ENCODE measurements at regions not wholly inside any gene's neighbourhood (a gene's known extent, or its start where the extent isn't known, plus 50 kb on each side); places are given as distances from the start of the nearest gene placed in this dataset.

DNA sequence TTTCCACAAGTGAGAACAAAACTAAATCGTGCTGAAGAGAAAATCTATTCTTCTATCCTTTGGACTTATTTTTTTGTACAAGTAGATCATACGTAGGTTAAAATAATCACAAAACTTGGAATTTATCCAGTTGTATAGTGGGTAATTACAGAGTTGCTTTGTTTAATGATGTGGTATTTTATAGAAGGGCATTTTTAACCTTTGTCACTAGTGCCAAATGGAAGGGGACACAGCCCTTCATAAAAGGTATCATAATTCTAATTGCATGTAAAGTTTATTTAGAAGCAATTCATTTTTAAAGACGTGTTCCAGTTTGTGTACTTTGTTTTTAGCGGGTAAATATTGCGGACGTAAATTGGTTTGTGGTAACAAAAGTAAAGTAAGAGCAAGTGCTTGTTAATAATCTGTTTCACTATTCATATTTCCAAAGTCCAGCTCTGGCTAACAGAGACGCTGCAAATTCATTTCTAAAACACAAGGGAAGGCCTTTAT, 99.5 kb downstream of the ERCC5 start:
- no peak overlapping the region for H3K27ac ChIP-seq
- DNase-seq (ENCODE audit: low spot score), result no peak
- ChIA-PET POLR2A (ENCODE audit: low non-redundant PET) (no interaction called here), CTCF (no interaction called here)
- no peak for TF ChIP-seq CTCF (conservative IDR thresholded peaks at IDR 0.05; ENCODE audit: low read depth)

GRCh38 chr13:102944821-102945220, 99.0 kb downstream of the ERCC5 start:
- ChIA-PET CTCF (no interaction called here), POLR2A (ENCODE audit: low non-redundant PET) (no interaction called here)
- DNase-seq (ENCODE audit: low spot score), result no peak
- TF ChIP-seq CTCF (conservative IDR thresholded peaks at IDR 0.05; ENCODE audit: low read depth), result no peak
- H3K27ac ChIP-seq, result no peak overlapping the region

GRCh38 chr13:102940770-102941169, 94.9 kb downstream of the ERCC5 start:
- no peak overlapping the region for H3K27ac ChIP-seq
- no peak for DNase-seq (ENCODE audit: low spot score)
- CTCF ChIA-PET, result no interaction called here
- TF ChIP-seq CTCF (conservative IDR thresholded peaks at IDR 0.05; ENCODE audit: low read depth), result no peak
- POLR2A ChIA-PET (ENCODE audit: low non-redundant PET), result no interaction called here

DNA sequence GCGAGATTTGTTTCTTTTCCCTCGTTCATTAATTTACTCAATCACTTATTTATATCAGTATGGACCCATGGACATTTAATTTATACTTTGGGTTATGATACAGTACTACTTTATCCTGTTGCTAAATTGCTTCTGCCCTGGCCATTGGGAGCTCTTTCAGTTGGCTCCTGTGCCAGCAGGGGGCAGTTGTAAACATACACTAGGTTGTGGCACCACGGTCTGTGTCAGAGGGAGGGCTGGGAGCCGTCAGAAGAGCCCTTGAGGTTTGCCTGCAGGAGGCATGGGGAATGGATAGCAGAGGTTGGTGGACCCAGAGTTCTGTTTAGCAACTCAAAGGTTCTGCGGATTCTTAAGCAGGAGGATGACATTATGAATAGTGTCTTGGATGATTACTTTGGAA, 94.3 kb downstream of the ERCC5 start:
- ChIA-PET CTCF (no interaction called here), POLR2A (ENCODE audit: low non-redundant PET) (no interaction called here)
- H3K27ac ChIP-seq, result no peak overlapping the region
- TF ChIP-seq CTCF (conservative IDR thresholded peaks at IDR 0.05; ENCODE audit: low read depth), result no peak
- DNase-seq (ENCODE audit: low spot score), result no peak

DNA sequence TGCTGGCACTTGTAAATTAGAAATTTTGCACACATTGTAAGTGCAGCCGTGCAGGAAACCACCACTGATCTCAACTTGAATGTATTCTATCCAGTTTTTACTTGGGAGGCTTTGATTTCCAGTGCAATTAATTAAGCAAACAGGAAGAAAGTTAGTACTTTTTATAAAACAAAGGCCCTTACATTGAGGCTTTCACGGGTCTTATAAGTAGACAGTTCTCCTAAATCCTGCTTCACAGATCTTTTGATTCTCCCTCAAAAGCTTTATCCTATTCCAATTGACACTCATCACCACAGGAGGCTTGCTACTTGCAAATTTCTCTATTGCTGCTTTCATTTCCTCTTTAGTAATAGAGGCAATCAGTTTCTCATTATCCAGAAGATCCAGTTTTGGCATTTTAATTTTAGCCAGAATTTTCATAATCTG, 90.1 kb downstream of the ERCC5 start:
- ChIA-PET CTCF (no interaction called here), POLR2A (ENCODE audit: low non-redundant PET) (no interaction called here)
- no peak for DNase-seq (ENCODE audit: low spot score)
- no peak overlapping the region for H3K27ac ChIP-seq
- no peak for TF ChIP-seq CTCF (conservative IDR thresholded peaks at IDR 0.05; ENCODE audit: low read depth)

DNA sequence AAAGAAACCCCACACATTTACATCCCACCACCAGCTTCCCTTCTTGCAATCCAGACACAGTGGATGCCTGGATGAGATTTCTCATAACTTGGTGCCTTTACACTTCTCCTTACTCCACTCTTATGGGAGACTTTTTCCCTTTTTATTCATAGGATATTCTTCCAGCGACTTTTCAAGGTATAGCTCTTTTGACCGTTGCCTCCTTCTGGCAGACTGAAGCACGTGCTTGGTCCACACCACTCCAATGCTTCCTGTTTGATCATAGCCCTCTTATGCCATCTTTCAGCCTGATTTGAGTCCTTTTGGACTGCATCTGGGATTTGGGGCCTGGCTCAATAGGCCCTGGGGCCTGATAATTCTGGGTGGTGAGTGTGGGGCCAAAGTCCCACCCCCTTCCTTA, 87.7 kb downstream of the ERCC5 start:
- no peak for DNase-seq (ENCODE audit: low spot score)
- no peak overlapping the region for H3K27ac ChIP-seq
- POLR2A ChIA-PET (ENCODE audit: low non-redundant PET), result no interaction called here
- TF ChIP-seq CTCF (conservative IDR thresholded peaks at IDR 0.05; ENCODE audit: low read depth), result no peak
- CTCF ChIA-PET, result no interaction called here

GRCh38 chr13:102933122-102933521, 87.3 kb downstream of the ERCC5 start:
- no peak for DNase-seq (ENCODE audit: low spot score)
- POLR2A ChIA-PET (ENCODE audit: low non-redundant PET), result no interaction called here
- CTCF ChIA-PET, result no interaction called here

More at GRCh38 chr13:102933122-102933521, 87.3 kb downstream of the ERCC5 start:
- no peak overlapping the region for H3K27ac ChIP-seq
- TF ChIP-seq CTCF (conservative IDR thresholded peaks at IDR 0.05; ENCODE audit: low read depth), result no peak

Data from RWPE1 (cell line).